Activated T-helper 9 cell treated with anti-CD3 and anti-CD28 coated beads, Interleukin-2, amount 50 U/mL, for 16 hours (primary cell): ENCODE measurements at regions not wholly inside any gene's neighbourhood (a gene's known extent, or its start where the extent isn't known, plus 50 kb on each side); places are given as distances from the start of the nearest gene placed in this dataset.
"Not testable (repeated sequence)": the region's sequence is repeated elsewhere in the genome, so short reads cannot be mapped to it uniquely, and the experiment has no call there.

Experiments used
- DNase-seq: peaks from one replicate; pipeline ENCODE4 v3.0.0-alpha.2; 2020; ENCODE audit warnings: low read depth

GRCh38 chr3:153919773-153920172 is 201.4 kb upstream of the ARHGEF26 start:
- DNase-seq: no peak

GRCh38 chr3:153921826-153922225 is 199.4 kb upstream of the ARHGEF26 start:
- no peak for DNase-seq

GRCh38 chr3:153925841-153926514 is 195.2 kb upstream of the ARHGEF26 start:
- DNase-seq: no peak

- DNase-seq: no peak
Observed at GRCh38 chr3:153927107-153927506, 194.1 kb upstream of the ARHGEF26 start.

GRCh38 chr3:153928851-153929250 is 192.3 kb upstream of the ARHGEF26 start:
- no peak for DNase-seq

GRCh38 chr3:153933481-153933880 is 187.7 kb upstream of the ARHGEF26 start:
- not testable (repeated sequence) for DNase-seq

GRCh38 chr3:153944084-153944483 is 177.1 kb upstream of the ARHGEF26 start:
- no peak for DNase-seq

GRCh38 chr3:153951276-153951675 is 169.9 kb upstream of the ARHGEF26 start:
- no peak for DNase-seq

GRCh38 chr3:153952091-153952490 is 169.1 kb upstream of the ARHGEF26 start:
- no peak for DNase-seq

GRCh38 chr3:153956613-153957012 is 164.6 kb upstream of the ARHGEF26 start:
- no peak for DNase-seq

GRCh38 chr3:153957421-153957820 is 163.8 kb upstream of the ARHGEF26 start:
- no peak for DNase-seq

- DNase-seq: no peak
Observed at GRCh38 chr3:153958635-153959595, 162.3 kb upstream of the ARHGEF26 start.

- no peak for DNase-seq
Observed at GRCh38 chr3:153960458-153961074, 160.6 kb upstream of the ARHGEF26 start.

- DNase-seq: no peak
Observed at GRCh38 chr3:153961494-153961893, 159.7 kb upstream of the ARHGEF26 start.

GRCh38 chr3:153963012-153963411 is 158.2 kb upstream of the ARHGEF26 start:
- no peak for DNase-seq

GRCh38 chr3:153967260-153967659 is 153.9 kb upstream of the ARHGEF26 start:
- no peak for DNase-seq

- no peak for DNase-seq
Observed at GRCh38 chr3:153970047-153970446, 151.1 kb upstream of the ARHGEF26 start.

GRCh38 chr3:153970741-153971347 is 150.3 kb upstream of the ARHGEF26 start:
- no peak for DNase-seq

- no peak for DNase-seq
Observed at GRCh38 chr3:153972862-153973261, 148.3 kb upstream of the ARHGEF26 start.

- DNase-seq: no peak
Observed at GRCh38 chr3:153973722-153974265, 147.4 kb upstream of the ARHGEF26 start.

GRCh38 chr3:153974614-153975013 is 146.6 kb upstream of the ARHGEF26 start:
- DNase-seq: no peak
